Occipital lobe (tissue), 1 donor: ENCODE measurements at regions not wholly inside any gene's neighbourhood (a gene's known extent, or its start where the extent isn't known, plus 50 kb on each side); places are given as distances from the start of the nearest gene placed in this dataset.

Experiments
- DNase-seq: peaks from one replicate; lab custom pipeline; 2025; lab: John Stamatoyannopoulos, UW

GRCh38 chr15:39173426-39173825 lies 407.5 kb upstream of the THBS1 start:
- DNase-seq: no peak

GRCh38 chr15:39174332-39174731 lies 406.5 kb upstream of the THBS1 start:
- no peak for DNase-seq

DNA sequence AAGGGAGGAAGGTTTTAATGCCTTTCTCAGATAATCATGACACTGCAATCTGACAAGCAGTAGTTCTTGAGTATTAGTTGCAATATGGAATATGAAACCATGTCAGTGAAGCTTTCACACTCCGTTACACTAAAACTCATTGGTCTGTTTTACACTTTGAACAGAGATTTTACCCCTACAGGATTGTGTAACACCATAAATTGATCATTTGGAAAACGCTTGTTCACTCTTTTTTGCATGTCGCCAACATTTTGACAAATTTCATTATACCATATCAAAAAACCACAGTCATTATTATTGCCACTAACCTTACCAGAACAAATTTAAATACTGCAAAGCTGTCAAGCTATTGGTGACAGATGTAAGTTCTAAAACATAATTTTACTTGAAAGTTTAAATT lies 404.8 kb upstream of the THBS1 start:
- no peak for DNase-seq

- DNase-seq: no peak
Observed at GRCh38 chr15:39177561-39177960, 403.3 kb upstream of the THBS1 start.

GRCh38 chr15:39180030-39180429 lies 400.8 kb upstream of the THBS1 start:
- DNase-seq: no peak

- no peak for DNase-seq
Observed at GRCh38 chr15:39180483-39180933, 400.4 kb upstream of the THBS1 start.

- no peak for DNase-seq
Observed at GRCh38 chr15:39181056-39181747, 399.7 kb upstream of the THBS1 start.

DNA sequence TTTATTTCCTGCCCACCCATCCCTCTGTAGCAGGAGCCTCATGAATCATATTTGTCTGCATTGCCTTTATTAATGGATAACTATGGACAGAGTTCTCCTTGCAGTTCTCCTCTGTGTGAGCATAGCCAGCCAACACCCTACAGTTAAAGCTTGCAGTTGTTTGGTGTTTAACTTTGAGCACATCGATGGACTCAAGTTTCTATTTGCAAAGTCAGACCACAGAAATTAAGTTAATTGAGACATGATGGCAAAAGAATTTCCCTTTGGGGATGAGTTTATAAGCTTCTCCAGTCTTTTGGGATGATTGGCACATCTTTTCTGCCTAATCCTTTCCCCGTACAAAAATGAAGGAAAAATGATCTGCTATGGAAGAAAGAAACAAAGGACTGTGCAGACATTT lies 398.9 kb upstream of the THBS1 start:
- no peak for DNase-seq

- DNase-seq: no peak
Observed at GRCh38 chr15:39183164-39183881, 397.6 kb upstream of the THBS1 start.

GRCh38 chr15:39184701-39185390 lies 396.0 kb upstream of the THBS1 start:
- DNase-seq: no peak

GRCh38 chr15:39188314-39188713 lies 392.6 kb upstream of the THBS1 start:
- DNase-seq: no peak

DNA sequence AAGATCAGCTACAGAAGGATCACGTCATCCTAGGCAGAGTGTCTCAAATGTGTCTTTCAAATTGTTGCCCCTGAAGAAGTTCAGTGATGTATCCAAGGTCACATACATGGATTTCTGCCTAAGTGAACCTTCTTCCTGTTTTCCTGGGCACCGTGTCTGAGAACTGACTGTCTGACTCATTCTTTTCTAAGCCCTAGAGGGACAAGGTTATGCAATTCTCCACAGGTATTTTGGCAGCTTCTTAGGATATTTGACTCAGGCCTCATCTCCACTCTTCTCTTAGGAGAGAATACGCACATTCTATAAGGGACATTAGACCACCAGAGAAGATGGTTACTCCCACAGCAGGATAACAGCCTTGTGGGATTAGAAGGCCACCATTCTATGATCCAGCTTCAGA lies 391.9 kb upstream of the THBS1 start:
- DNase-seq: no peak

GRCh38 chr15:39191871-39192291 lies 389.0 kb upstream of the THBS1 start:
- no peak for DNase-seq

GRCh38 chr15:39192351-39192750 lies 388.5 kb upstream of the THBS1 start:
- DNase-seq: no peak

GRCh38 chr15:39192979-39193560 lies 387.8 kb upstream of the THBS1 start:
- no peak for DNase-seq

- DNase-seq: no peak
Observed at GRCh38 chr15:39193611-39194010, 387.3 kb upstream of the THBS1 start.

- DNase-seq: no peak
Observed at GRCh38 chr15:39194106-39194830, 386.6 kb upstream of the THBS1 start.

- DNase-seq: no peak
Observed at GRCh38 chr15:39195961-39196486, 384.9 kb upstream of the THBS1 start.

DNA sequence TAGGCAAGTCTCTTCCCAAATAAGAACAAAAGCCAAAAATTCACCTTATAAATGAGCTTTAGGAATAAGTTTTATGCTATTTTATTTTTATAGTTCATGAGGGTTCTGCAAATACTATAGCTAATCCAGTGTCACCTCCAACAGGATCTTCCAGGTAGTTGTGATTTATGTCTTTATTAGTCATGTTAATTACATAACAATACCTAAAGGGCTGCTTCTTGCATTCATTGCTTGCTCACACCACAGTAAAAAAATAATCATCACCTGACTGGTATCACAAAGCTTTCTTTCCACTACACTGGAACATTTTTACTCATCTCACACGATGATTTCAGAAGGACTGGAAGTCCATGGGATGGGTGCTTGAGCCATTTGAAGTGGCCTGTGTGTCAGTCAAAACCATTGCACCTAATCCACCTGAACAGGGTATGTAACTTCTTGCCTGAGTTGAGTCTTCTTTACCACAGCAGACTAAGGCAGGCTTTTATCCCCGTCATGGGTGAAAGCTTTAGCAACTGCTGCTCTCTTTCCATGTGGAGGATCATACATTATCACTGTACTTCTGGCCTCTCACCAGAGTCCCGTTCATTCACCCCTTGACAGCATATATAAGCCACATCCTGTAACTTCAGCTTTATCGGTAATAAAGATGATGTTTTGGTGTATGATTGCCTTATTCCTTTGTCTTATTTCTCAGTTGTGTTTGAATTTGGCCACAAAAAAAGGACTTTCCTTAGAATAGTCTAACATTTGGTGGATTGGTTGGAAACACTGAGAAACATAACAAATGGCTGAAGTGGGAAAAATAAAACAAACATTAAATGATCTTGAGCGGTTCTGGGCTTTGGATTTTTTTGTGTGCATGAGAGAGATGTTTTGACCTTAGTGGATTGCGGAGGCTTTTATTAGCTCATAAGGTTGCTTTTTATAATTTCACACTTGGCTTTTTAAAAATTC lies 382.6 kb upstream of the THBS1 start:
- DNase-seq: no peak

DNA sequence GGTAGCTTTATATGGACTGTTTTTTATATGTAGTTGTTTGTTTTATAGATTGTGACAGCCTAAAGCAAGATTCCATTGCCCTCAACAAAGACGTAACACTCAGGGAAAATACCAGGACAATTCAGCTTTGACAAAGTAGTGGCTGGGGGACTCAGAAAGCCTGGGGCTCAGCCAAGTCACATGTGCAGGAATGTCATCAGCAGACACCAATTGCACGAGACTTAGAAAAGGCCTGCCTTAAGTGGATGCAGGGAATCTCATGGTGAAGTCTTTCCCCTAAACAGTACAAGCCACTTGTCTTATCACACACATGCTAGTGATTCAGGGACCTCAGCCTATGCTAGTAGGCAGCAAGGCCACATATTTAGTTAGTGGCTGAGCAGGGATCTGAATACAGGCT lies 381.8 kb upstream of the THBS1 start:
- no peak for DNase-seq
